NCI-H1694 treated with DMSO at 0.1 percent for 48 hours (cell line): ENCODE measurements at regions not wholly inside any gene's neighbourhood (a gene's known extent, or its start where the extent isn't known, plus 50 kb on each side); places are given as distances from the start of the nearest gene placed in this dataset.

Source experiments
- DNase-seq: peaks from one replicate; lab custom pipeline; 2025; lab: John Stamatoyannopoulos, UW

GRCh38 chr12:43011383-43011926 lies 421.9 kb upstream of the PRICKLE1 start:
- DNase-seq, result no peak

DNA sequence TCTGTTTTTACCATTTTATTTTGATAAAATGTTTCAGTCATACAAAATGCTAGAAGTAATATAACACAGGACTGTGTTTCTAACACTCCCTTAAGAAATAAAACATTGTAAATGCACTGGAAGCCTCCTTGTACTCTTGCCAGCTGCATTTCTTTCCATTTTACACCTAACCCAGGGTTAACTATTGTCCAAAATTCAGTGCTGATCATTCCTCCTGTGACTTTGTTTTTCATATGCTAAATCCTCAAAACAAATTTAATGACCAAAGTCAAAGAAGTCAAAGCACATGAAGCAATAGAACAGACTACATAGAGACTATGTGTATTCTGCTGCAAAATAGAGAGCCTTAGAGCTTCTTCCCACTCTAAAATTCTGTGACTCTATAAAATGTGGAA lies 420.3 kb upstream of the PRICKLE1 start:
- no peak for DNase-seq

DNA sequence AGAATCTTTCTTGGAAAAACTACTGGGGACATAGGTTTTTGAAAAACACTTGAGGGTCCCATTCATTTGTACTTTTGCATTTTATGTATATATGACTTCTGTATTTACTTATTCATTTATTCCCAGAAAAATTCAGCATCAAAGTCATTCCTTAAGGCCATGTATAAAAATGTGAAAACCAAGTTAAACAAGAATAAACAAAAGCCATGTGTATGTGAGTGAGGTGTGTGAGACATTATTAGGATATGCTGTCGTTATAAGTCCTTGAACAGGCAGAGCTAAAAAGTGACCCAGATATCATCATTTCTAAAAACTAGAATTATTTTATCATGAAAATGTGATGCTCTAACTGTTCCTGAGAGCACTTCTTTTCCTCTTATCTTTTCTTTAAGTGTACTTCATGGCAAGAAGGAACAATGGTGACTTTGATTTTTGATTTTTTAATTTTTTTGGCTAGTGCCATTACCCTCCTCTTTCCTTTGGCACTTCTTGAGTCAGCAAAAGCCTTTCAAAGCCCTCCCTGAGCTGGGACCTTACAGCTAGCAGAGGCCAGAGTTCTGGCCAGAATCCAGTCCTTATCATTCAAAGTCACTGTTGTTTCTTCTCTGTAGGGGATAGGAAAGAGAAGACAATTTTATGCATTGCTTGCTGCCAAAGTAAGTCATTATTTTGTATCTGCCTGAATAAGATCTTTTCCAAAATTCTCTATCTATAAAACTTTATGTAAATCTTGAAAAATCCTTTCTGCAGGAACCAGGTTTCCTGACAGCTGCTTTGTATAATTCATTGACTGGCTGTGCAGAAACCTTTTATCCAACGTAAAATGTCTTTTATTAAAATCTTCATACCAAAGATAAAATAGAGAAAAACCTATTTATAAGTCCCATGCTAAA lies 419.7 kb upstream of the PRICKLE1 start:
- DNase-seq, result no peak

GRCh38 chr12:43004908-43005307 lies 415.4 kb upstream of the PRICKLE1 start:
- DNase-seq, result no peak

GRCh38 chr12:43004141-43004540 lies 414.6 kb upstream of the PRICKLE1 start:
- no peak for DNase-seq

- no peak for DNase-seq
Observed at GRCh38 chr12:42996869-42997431, 407.4 kb upstream of the PRICKLE1 start.

GRCh38 chr12:42992826-42993225 lies 403.3 kb upstream of the PRICKLE1 start:
- no peak for DNase-seq

DNA sequence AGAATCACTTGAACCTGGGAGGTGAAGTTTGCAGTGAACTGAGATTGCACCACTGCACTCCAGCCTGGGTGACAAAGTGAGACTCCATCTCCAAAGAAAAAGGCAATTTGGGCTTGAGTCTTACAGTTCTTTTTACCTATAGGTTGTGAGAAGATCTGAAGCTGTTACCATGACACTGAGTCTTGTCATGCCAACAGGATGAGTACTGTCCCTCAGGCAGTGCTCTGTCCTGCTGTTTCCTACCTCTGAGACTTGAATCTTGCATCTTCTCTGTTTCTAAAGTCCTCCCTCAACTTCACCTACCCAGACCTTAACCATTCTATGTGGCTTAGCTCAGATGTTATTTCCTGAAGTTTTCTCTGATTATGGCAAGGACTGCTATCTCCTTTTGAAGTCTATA lies 400.8 kb upstream of the PRICKLE1 start:
- DNase-seq, result no peak

GRCh38 chr12:42987216-42987650 lies 397.7 kb upstream of the PRICKLE1 start:
- no peak for DNase-seq

GRCh38 chr12:42985506-42985905 lies 396.0 kb upstream of the PRICKLE1 start:
- DNase-seq, result no peak

- DNase-seq, result no peak
Observed at GRCh38 chr12:42982828-42983227, 393.3 kb upstream of the PRICKLE1 start.

- no peak for DNase-seq
Observed at GRCh38 chr12:42981379-42981778, 391.8 kb upstream of the PRICKLE1 start.

GRCh38 chr12:42980441-42980840 lies 390.9 kb upstream of the PRICKLE1 start:
- DNase-seq, result no peak

GRCh38 chr12:42979746-42980145 lies 390.2 kb upstream of the PRICKLE1 start:
- no peak for DNase-seq

DNA sequence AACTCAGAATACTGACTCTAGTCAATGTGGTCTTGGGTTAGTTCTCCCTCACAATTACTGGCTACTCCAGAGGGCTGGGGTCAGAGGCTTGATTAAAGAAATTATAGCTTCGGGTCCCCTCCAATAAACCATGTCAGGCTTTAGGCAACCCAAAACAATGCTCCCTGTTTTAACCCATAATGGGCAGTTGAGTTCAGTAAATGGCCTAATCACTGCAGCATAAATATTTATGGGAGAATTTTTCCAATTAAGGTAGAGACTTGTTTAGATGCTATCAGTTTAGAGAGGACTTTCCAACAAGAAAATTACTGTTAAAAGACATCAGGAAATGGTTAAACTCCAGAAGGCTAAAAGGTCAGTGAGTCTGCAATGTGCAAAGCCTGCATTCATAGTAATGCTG lies 389.2 kb upstream of the PRICKLE1 start:
- DNase-seq, result no peak

GRCh38 chr12:42977451-42978230 lies 388.1 kb upstream of the PRICKLE1 start:
- DNase-seq, result no peak

DNA sequence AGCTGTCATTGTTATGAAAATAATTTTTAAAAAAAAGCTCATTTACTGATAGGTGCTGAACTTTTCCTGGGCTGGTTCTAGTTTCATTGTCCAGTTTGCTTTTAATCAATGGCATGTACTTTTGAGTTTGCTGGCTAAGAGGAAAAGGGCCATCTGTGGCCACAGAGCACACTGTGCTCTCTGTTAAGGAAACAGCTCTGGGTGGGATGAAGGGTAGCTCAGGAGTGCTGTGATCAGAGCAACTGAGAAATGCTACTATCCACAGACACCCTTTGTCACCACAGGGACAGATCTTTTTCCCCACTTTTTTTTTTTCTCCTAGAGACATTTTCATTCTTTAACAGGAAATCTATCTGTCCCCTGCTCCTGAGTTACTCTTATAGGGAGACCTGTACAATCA lies 387.1 kb upstream of the PRICKLE1 start:
- no peak for DNase-seq

DNA sequence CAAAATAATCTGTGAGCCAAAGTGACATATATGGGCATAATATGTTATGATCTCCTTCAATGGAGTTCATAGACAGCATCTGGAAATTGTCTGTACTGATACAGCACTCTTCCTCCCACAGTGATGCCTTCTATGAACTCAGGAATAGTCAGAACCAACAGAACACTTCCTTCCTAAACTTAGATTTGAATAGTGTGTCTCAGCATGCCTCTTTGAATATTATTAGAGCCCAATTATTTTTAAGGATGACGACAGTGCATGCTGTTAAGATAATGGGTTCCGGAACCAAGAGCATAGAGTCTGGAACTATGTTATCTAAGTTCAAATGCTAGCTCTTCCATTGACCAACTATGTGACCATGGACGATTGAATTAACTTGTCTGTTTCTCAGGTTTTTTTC lies 386.6 kb upstream of the PRICKLE1 start:
- no peak for DNase-seq

GRCh38 chr12:42969355-42969754 lies 379.8 kb upstream of the PRICKLE1 start:
- no peak for DNase-seq

- DNase-seq, result no peak
Observed at GRCh38 chr12:42968426-42968825, 378.9 kb upstream of the PRICKLE1 start.

- DNase-seq, result no peak
Observed at GRCh38 chr12:42967850-42968249, 378.3 kb upstream of the PRICKLE1 start.

DNA sequence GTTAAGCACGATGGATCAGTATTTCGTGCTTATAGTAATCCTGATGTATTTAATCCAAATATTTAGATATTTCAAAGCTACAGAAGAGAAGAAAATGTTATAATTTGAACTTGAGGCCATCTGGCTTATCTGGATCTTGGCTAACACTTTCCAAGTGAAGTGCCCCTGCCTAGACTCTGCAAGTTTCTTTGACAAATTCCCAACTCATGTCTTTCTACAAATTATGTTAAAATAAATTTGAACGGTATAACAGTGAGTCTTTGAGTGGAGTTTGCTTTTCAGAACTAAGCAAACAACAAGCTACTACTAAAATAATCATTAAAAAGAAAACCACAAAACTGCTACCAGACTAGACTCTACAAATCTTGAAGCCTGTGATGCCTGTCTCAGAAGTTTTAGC lies 374.4 kb upstream of the PRICKLE1 start:
- DNase-seq, result no peak

DNA sequence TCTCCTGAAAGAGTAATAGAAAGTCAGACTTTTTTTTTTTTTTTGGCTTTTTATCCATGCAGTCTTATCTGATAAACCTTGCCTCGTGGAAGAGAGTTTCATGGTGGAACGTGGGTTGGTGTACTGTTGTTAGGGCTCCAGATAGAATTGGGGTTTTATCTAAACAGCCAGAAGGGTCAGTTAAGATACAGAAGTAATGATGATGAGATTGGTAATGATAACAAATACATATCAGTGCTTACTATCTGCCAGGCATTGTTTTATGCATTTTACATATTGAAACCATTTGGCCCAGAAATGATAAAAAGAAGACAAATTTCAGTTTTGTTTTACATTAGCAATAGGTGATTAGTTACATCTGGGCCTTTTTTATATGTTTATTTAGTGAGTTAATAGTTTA lies 372.8 kb upstream of the PRICKLE1 start:
- DNase-seq, result no peak
